CD1c-positive myeloid dendritic cell (primary cell): ENCODE measurements at regions not wholly inside any gene's neighbourhood (a gene's known extent, or its start where the extent isn't known, plus 50 kb on each side); places are given as distances from the start of the nearest gene placed in this dataset.
A peak's percentile ranks its signal among the peaks of the same experiment; 100 is the strongest.

Experiments used
- DNase-seq: peaks from one replicate; pipeline ENCODE4 v3.0.0-alpha.2; 2016; ENCODE audit errors: extremely low spot score

GRCh38 chr4:153137677-153138630, 66.3 kb upstream of the TRIM2 start:
- DNase-seq = no peak

- DNase-seq = peak; percentile 71
Measured at GRCh38 chr4:153138736-153139135, 65.5 kb upstream of the TRIM2 start.

GRCh38 chr4:153140294-153140693, 63.9 kb upstream of the TRIM2 start:
- no peak for DNase-seq

GRCh38 chr4:153141238-153141637, 63.0 kb upstream of the TRIM2 start:
- no peak for DNase-seq

GRCh38 chr4:153142700-153143438, 61.4 kb upstream of the TRIM2 start:
- DNase-seq = peak; percentile 74

- no peak for DNase-seq
Measured at GRCh38 chr4:153143527-153144348, 60.5 kb upstream of the TRIM2 start.

- no peak for DNase-seq
Measured at GRCh38 chr4:153146031-153146430, 58.2 kb upstream of the TRIM2 start.

GRCh38 chr4:153146961-153147360, 57.3 kb upstream of the TRIM2 start:
- DNase-seq = no peak

- no peak for DNase-seq
Measured at GRCh38 chr4:153148791-153149190, 55.5 kb upstream of the TRIM2 start.

- peak; percentile 89 for DNase-seq
Measured at GRCh38 chr4:153151535-153152455, 52.4 kb upstream of the TRIM2 start.

- DNase-seq = peak; percentile 56
Measured at GRCh38 chr4:153152501-153153338, 51.5 kb upstream of the TRIM2 start.

- DNase-seq = peak; percentile 86
Measured at GRCh38 chr4:153153339-153153871, 50.8 kb upstream of the TRIM2 start.

- DNase-seq = peak; percentile 62
Measured at GRCh38 chr4:153154007-153154975, 50.0 kb upstream of the TRIM2 start.
